Calu3 (cell line): ENCODE measurements at regions not wholly inside any gene's neighbourhood (a gene's known extent, or its start where the extent isn't known, plus 50 kb on each side); places are given as distances from the start of the nearest gene placed in this dataset.

Experiments
- BruUV-seq: library from RNA; stranded (reverse); fragments of 400-500 nt; replicated peaks from 2 replicates; lab custom pipeline; 2021; lab: Mats Ljungman, UMichigan
- CTCF ChIA-PET: fragments of 300-600 bp; sonication (Branson Sonifier 250); formaldehyde crosslinking; loops from one replicate; lab custom pipeline; 2022; ENCODE audit warnings: antibody characterized with exemption; lab: Charles Lee
- DNase-seq: peaks from one replicate; pipeline ENCODE4 v3.0.0; 2022
- H3K27ac Mint-ChIP-seq: one replicate; pipeline ENCODE4 v1.8.0; 2022; ENCODE audit warnings: mixed read lengths; ENCODE audit not compliant: unreplicated experiment
- H3K27me3 Mint-ChIP-seq: one replicate; pipeline ENCODE4 v1.8.0; 2022; ENCODE audit warnings: mixed read lengths; ENCODE audit not compliant: unreplicated experiment
- H3K36me3 Mint-ChIP-seq: one replicate; pipeline ENCODE4 v1.8.0; 2022; ENCODE audit warnings: mild to moderate bottlenecking, moderate library complexity, mixed read lengths; ENCODE audit not compliant: insufficient read depth, unreplicated experiment
- H3K4me1 Mint-ChIP-seq: one replicate; pipeline ENCODE4 v1.8.0; 2022; ENCODE audit warnings: mild to moderate bottlenecking, low read depth, mixed read lengths; ENCODE audit not compliant: unreplicated experiment
- H3K4me3 Mint-ChIP-seq: one replicate; pipeline ENCODE4 v1.8.0; 2022; ENCODE audit warnings: mild to moderate bottlenecking, low read depth, moderate library complexity, mixed read lengths; ENCODE audit not compliant: unreplicated experiment
- H3K9me3 Mint-ChIP-seq: one replicate; pipeline ENCODE4 v1.8.0; 2022; ENCODE audit warnings: low read depth, mixed read lengths; ENCODE audit not compliant: unreplicated experiment
- CTCF ChIP-seq: fragments of 200-600 bp; IDR thresholded peaks from one replicate; pipeline ENCODE4 v1.8.0; 2022; ENCODE audit warnings: antibody characterized with exemption; ENCODE audit not compliant: unreplicated experiment
- intact Hi-C: fragments of 100-400 bp; cut with micrococcal nuclease; formaldehyde crosslinking; loops from one replicate; pipeline ENCODE4 v1.10.0; 2022; ENCODE audit not compliant: unreplicated experiment

DNA sequence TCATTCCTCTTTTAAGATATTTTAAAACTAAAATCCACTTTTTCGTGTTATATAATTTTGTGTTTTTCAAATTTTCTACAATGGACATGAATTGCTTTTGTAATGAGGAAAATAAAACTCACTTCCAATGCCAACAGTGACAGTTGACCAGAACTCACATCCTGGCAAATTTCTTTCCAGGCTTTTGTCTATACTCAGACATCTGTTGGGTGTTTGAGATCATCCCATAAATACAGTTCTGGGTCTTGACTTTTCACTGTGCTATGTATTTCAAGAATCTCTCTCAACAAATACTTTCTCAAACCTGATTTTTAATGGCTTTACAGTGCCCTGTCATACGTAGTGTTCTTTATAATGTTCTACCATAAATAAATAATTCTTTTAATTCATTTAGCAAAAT lies 57.6 kb downstream of the RPL37A start:
- H3K27ac Mint-ChIP-seq: no peak overlapping the region
- TF ChIP-seq CTCF: no peak
- no peak for DNase-seq
- peaks cover 17% of the 10 kb centered on the region for H3K27me3 Mint-ChIP-seq
- H3K36me3 Mint-ChIP-seq: no peaks in the 10 kb centered on the region
- CTCF ChIA-PET: no interaction called here
- no peaks in the 10 kb centered on the region for H3K9me3 Mint-ChIP-seq
- no TSS peak for BruUV-seq
- H3K4me1 Mint-ChIP-seq: no peaks in the 10 kb centered on the region
- no peak overlapping the region for H3K4me3 Mint-ChIP-seq
- intact Hi-C loops: no loop called here

- no peak overlapping the region for H3K27ac Mint-ChIP-seq
- no peaks in the 10 kb centered on the region for H3K9me3 Mint-ChIP-seq
- no peak for TF ChIP-seq CTCF
- no peaks in the 10 kb centered on the region for H3K4me1 Mint-ChIP-seq
- CTCF ChIA-PET: no interaction called here
- peaks cover 18% of the 10 kb centered on the region for H3K27me3 Mint-ChIP-seq
- no peaks in the 10 kb centered on the region for H3K36me3 Mint-ChIP-seq
- BruUV-seq: no TSS peak
- intact Hi-C loops: no loop called here
- no peak overlapping the region for H3K4me3 Mint-ChIP-seq
- DNase-seq: no peak
These were observed 58.8 kb downstream of the RPL37A start for GRCh38 chr2:216557413-216557812.

DNA sequence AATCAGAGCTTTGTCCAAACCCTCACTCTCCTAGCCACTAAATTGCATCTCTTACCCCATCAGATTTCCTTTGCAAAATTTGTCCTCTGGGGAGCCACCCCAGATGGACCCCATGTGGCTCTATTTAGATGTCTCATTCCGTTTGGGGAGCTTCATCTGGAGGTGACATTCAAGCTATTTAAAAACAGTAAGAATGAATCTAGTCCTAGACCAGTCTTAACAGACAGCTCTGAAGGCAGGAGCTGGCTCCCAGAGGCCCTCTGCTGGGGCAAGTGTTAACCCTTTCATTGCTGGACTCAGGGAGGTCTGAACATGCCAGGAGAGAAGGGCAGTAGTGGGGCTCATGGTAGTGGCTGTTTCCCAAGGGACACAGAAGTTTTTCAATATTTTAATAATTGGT lies 59.2 kb downstream of the RPL37A start:
- peaks cover 18% of the 10 kb centered on the region for H3K27me3 Mint-ChIP-seq
- H3K9me3 Mint-ChIP-seq: no peaks in the 10 kb centered on the region
- no peak for TF ChIP-seq CTCF
- BruUV-seq: no TSS peak
- CTCF ChIA-PET: no interaction called here
- intact Hi-C loops: no loop called here
- H3K4me1 Mint-ChIP-seq: no peaks in the 10 kb centered on the region
- no peak overlapping the region for H3K27ac Mint-ChIP-seq
- no peak overlapping the region for H3K4me3 Mint-ChIP-seq
- H3K36me3 Mint-ChIP-seq: no peaks in the 10 kb centered on the region
- no peak for DNase-seq

DNA sequence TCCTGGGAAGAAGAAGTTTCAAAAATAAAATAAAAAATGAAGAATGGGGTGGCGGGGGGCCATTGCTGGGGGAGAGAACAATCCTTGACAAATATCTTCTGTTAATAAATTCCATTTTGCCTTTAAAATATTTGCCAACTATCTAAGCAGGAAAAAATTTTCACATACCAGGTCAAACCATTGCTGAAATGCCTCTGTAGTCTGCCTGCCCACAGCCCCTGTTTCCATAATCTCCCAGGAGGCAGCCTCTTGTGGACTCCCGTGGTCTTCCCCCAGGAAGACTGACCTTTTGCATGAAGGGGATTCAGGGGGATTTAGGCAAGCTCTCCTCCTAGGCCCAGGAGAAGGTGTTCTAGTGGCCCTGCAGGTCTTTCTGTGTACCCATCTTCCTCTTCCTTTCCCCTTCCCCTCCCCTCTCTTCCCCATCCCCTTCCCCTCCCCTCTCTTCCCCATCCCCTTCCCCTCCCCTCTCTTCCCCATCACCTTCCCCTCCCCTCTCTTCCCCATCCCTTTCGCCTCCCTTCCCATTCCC lies 61.0 kb downstream of the RPL37A start:
- intact Hi-C loops: no loop called here
- H3K27ac Mint-ChIP-seq: no peak overlapping the region
- CTCF ChIA-PET: no interaction called here
- H3K9me3 Mint-ChIP-seq: no peaks in the 10 kb centered on the region
- no peak for TF ChIP-seq CTCF
- no peak for DNase-seq
- H3K27me3 Mint-ChIP-seq: peaks cover 18% of the 10 kb centered on the region
- H3K4me1 Mint-ChIP-seq: no peaks in the 10 kb centered on the region
- no TSS peak for BruUV-seq
- no peak overlapping the region for H3K4me3 Mint-ChIP-seq
- no peaks in the 10 kb centered on the region for H3K36me3 Mint-ChIP-seq
